Liver (tissue), 8 donors: ENCODE measurements at regions not wholly inside any gene's neighbourhood (a gene's known extent, or its start where the extent isn't known, plus 50 kb on each side); places are given as distances from the start of the nearest gene placed in this dataset.

Source experiments
- DNase-seq: peaks from one replicate; pipeline ENCODE4 v3.0.0-alpha.2; 2017; ENCODE audit warnings: low spot score
- H3K27ac ChIP-seq, 2 donors: one replicate each; pipeline ENCODE4 v1.7.0; 2013; ENCODE audit warnings: inconsistent platforms in 2 of 2, low read length in 2 of 2, control low read depth in 1 of 2, low read depth in 1 of 2, mild to moderate bottlenecking in 1 of 2
- H3K27me3 ChIP-seq, 4 donors: one replicate each; pipeline versions ENCODE4 v1.6.1 to v1.7.0; 2013; ENCODE audit warnings: low read length in 3 of 4, inconsistent platforms in 1 of 4, mild to moderate bottlenecking in 1 of 4, moderate library complexity in 1 of 4; ENCODE audit not compliant: control insufficient read depth in 4 of 4, insufficient read depth in 4 of 4
- H3K36me3 ChIP-seq, 4 donors: one replicate each; pipeline versions ENCODE4 v1.6.1 to v1.7.0; 2013; ENCODE audit warnings: low read length in 3 of 4, mild to moderate bottlenecking in 3 of 4, low read depth in 1 of 4, moderate library complexity in 1 of 4; ENCODE audit not compliant: control insufficient read depth in 4 of 4, insufficient read depth in 3 of 4
- H3K4me1 ChIP-seq, 4 donors: one replicate each; pipeline versions ENCODE4 v1.6.1 to v1.7.0; 2013; ENCODE audit warnings: low read length in 3 of 4, mild to moderate bottlenecking in 3 of 4, moderate library complexity in 1 of 4; ENCODE audit not compliant: control insufficient read depth in 4 of 4, insufficient read depth in 4 of 4
- H3K4me3 ChIP-seq, 3 donors: one replicate each; pipeline versions ENCODE4 v1.6.1 to v1.7.0; 2013; ENCODE audit warnings: low read length in 3 of 3, control low read depth in 1 of 3, low read depth in 1 of 3, mild to moderate bottlenecking in 1 of 3
- H3K9ac ChIP-seq, 2 donors: one replicate each; pipeline ENCODE4 v1.7.0; 2013; ENCODE audit warnings: low read length in 2 of 2, mild to moderate bottlenecking in 2 of 2, moderate library complexity in 2 of 2, control low read depth in 1 of 2, low read depth in 1 of 2
- H3K9me3 ChIP-seq, 4 donors: one replicate each; pipeline versions ENCODE4 v1.6.1 to v1.7.0; 2013; ENCODE audit warnings: low read length in 3 of 4; ENCODE audit not compliant: control insufficient read depth in 4 of 4
- CTCF ChIP-seq: fragments of 150-350 bp; IDR thresholded peaks from 2 replicates; pipeline ENCODE4 v1.5.1; 2017; ENCODE audit warnings: improper control_type of control experiment, low read depth, low read length; ENCODE audit not compliant: missing input control
- EGR1 ChIP-seq, 2 donors: IDR thresholded peaks; 2 replicates each; pipeline ENCODE4 v1.6.1; 2016 to 2018; ENCODE audit warnings: antibody characterized with exemption in 2 of 2, low read depth in 2 of 2
- FOXA1 ChIP-seq: IDR thresholded peaks from 2 replicates; pipeline ENCODE4 v1.6.1; 2016; ENCODE audit warnings: antibody characterized with exemption
- FOXA2 ChIP-seq: IDR thresholded peaks from 2 replicates; pipeline ENCODE4 v1.6.1; 2016; ENCODE audit warnings: antibody characterized with exemption
- GABPA ChIP-seq, 2 donors: IDR thresholded peaks in 1 of 2; conservative IDR thresholded peaks in 1 of 2; 2 replicates each; pipeline ENCODE4 v1.6.1; 2016; ENCODE audit warnings: antibody characterized with exemption in 2 of 2, mild to moderate bottlenecking in 1 of 2, moderate library complexity in 1 of 2
- HNF4A ChIP-seq, 2 donors: conservative IDR thresholded peaks; 2 replicates each; pipeline ENCODE4 v1.6.1; 2016; ENCODE audit warnings: antibody characterized with exemption in 2 of 2, mild to moderate bottlenecking in 2 of 2
- HNF4G ChIP-seq: IDR thresholded peaks from 2 replicates; pipeline ENCODE4 v1.6.1; 2016; ENCODE audit warnings: antibody characterized with exemption
- JUND ChIP-seq, 2 donors: IDR thresholded peaks; 2 replicates each; pipeline ENCODE4 v1.6.1; 2016; ENCODE audit warnings: antibody characterized with exemption in 2 of 2
- NR2F2 ChIP-seq: IDR thresholded peaks from 2 replicates; pipeline ENCODE4 v1.6.1; 2016; ENCODE audit warnings: antibody characterized with exemption
- RAD21 ChIP-seq, 2 donors: IDR thresholded peaks; 2 replicates each; pipeline ENCODE4 v1.6.1; 2016; ENCODE audit warnings: antibody characterized with exemption in 2 of 2, mild to moderate bottlenecking in 2 of 2
- REST ChIP-seq: IDR thresholded peaks from 2 replicates; pipeline ENCODE4 v1.6.1; 2016; ENCODE audit warnings: antibody characterized with exemption, mild to moderate bottlenecking
- RXRA ChIP-seq, 2 donors: IDR thresholded peaks; 2 replicates each; pipeline ENCODE4 v1.6.1; 2017 to 2018; ENCODE audit warnings: antibody characterized with exemption in 2 of 2, mild to moderate bottlenecking in 1 of 2
- SP1 ChIP-seq: IDR thresholded peaks from 2 replicates; pipeline ENCODE4 v1.6.1; 2018; ENCODE audit warnings: antibody characterized with exemption, mild to moderate bottlenecking
- TAF1 ChIP-seq: conservative IDR thresholded peaks from 2 replicates; pipeline ENCODE4 v1.6.1; 2016; ENCODE audit warnings: antibody characterized with exemption, mild to moderate bottlenecking
- YY1 ChIP-seq: IDR thresholded peaks from 2 replicates; pipeline ENCODE4 v1.6.1; 2016; ENCODE audit warnings: antibody characterized with exemption, mild to moderate bottlenecking
- WGBS: extraction: QIAGEN DNeasy Blood & Tissue Kit; methylation state at CpG from one replicate; pipeline ENCODE4 v1.1.7; 2013; 5-methylcytosine and 5-hydroxymethylcytosine counted together
- TF ChIP-seq, protein P1 (sequence below): IDR thresholded peaks from 2 replicates; pipeline ENCODE4 v1.6.1; 2016; ENCODE audit warnings: antibody characterized with exemption
- TF ChIP-seq, protein P2 (sequence below): IDR thresholded peaks from 2 replicates; pipeline ENCODE4 v1.6.1; 2016; ENCODE audit warnings: antibody characterized with exemption
- TF ChIP-seq, protein P3 (sequence below): IDR thresholded peaks from 2 replicates; pipeline ENCODE4 v1.6.1; 2016; ENCODE audit warnings: antibody characterized with exemption
- donor health status: healthy.
- donor health status: healthy.
- donor health status: healthy.
- donor health status: healthy.
- donor health status: healthy.

- TF ChIP-seq, protein P1, sequence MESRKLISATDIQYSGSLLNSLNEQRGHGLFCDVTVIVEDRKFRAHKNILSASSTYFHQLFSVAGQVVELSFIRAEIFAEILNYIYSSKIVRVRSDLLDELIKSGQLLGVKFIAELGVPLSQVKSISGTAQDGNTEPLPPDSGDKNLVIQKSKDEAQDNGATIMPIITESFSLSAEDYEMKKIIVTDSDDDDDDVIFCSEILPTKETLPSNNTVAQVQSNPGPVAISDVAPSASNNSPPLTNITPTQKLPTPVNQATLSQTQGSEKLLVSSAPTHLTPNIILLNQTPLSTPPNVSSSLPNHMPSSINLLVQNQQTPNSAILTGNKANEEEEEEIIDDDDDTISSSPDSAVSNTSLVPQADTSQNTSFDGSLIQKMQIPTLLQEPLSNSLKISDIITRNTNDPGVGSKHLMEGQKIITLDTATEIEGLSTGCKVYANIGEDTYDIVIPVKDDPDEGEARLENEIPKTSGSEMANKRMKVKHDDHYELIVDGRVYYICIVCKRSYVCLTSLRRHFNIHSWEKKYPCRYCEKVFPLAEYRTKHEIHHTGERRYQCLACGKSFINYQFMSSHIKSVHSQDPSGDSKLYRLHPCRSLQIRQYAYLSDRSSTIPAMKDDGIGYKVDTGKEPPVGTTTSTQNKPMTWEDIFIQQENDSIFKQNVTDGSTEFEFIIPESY: no peak
Measured at GRCh38 chr12:92506460-92506859, 196.3 kb upstream of the PLEKHG7 start (continued).

DNA sequence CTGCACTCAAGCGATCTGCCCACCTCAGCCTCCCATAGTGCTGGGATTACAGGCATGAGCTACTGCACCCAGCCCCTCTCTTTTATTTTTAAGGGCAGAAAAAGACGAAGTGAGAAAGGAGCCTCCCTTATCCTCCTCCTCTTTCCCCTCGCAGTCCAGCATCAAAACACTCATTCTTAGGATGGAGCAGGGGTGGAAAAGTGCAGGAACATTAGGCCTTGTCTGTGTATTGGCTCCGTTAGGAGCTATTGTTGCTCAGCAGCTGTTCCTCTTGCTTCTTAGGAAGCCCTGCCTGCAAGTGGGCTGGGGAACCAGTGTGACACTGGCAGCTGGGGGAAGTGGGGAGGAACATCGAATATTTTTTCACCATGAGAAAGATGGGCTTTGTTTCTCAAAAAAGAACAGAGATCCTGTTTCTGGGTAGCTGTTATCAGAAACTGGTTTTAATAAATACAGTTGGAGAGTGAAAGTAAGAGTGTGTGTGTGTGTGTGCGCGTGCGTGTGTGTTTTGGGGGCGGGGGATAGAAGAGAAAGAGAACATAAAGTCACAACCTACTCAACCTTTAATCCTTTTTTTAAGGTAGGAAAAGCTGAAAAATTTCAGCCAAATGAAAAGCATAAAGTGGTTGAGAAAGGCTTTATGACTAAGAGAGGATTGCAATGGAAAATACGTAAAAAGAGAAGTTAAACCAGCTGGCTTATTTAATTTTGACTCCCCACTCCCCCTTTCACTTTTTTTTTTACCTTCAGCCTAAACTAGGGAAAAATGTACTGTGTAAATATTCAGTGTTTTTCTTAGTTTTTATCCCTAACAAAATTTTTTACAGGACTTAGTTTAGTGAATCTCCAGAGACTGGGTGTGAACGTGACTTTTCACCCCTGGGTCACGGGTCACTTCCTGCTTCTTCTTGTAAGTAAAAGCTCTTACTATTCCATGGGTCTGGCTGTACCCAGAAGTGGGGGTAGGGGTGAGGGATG, 197.2 kb upstream of the PLEKHG7 start:
- WGBS: 21% methylated on average over 12 of the region's 12 CpGs
- no peaks in the 10 kb centered on the region for H3K36me3 ChIP-seq
- peaks cover 14 to 45% (median 23%) of the 10 kb centered on the region in 4 donors for H3K4me1 ChIP-seq
- peak overlapping the region in 1 of 3 donors; percentile 23 for H3K4me3 ChIP-seq
- no peak for TF ChIP-seq GABPA (IDR thresholded peaks at IDR 0.05 in 1 of 2, conservative IDR thresholded peaks at IDR 0.05 in 1 of 2)
- TF ChIP-seq, protein P2, sequence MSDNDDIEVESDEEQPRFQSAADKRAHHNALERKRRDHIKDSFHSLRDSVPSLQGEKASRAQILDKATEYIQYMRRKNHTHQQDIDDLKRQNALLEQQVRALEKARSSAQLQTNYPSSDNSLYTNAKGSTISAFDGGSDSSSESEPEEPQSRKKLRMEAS: peak; percentile 22
- peak; percentile 54 for TF ChIP-seq HNF4A (conservative IDR thresholded peaks at IDR 0.05)
- TF ChIP-seq HNF4G: no peak
- TF ChIP-seq, protein P1: no peak
- TF ChIP-seq EGR1 (IDR thresholded peaks at IDR 0.05; ENCODE audit: low read depth in 2 of 2): no peak
- TF ChIP-seq FOXA1: peak; percentile 30
- TF ChIP-seq SP1: peak; percentile 76
- TF ChIP-seq RAD21 (IDR thresholded peaks at IDR 0.05): peak; percentile 16 to 20
- no peak for TF ChIP-seq CTCF
- no peak for TF ChIP-seq REST
- TF ChIP-seq FOXA2: no peak
- no peak for TF ChIP-seq JUND (IDR thresholded peaks at IDR 0.05)
- peak; percentile 94 for TF ChIP-seq NR2F2
- no peak for TF ChIP-seq TAF1
- peak; percentile 6 to 24 for TF ChIP-seq RXRA (IDR thresholded peaks at IDR 0.05)
- TF ChIP-seq, protein P3, sequence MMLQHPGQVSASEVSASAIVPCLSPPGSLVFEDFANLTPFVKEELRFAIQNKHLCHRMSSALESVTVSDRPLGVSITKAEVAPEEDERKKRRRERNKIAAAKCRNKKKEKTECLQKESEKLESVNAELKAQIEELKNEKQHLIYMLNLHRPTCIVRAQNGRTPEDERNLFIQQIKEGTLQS: no peak
- TF ChIP-seq YY1: peak; percentile 22
- no peaks in the 10 kb centered on the region for H3K27me3 ChIP-seq
- no peak for DNase-seq
- H3K9me3 ChIP-seq: no peaks in the 10 kb centered on the region
- peak overlapping the region; percentile 91 to 93 for H3K27ac ChIP-seq
- peak overlapping the region; percentile 1 to 84 for H3K9ac ChIP-seq
